ENCODE measurements at regions not wholly inside any gene's neighbourhood (a gene's known extent, or its start where the extent isn't known, plus 50 kb on each side); places are given as distances from the start of the nearest gene placed in this dataset.
"Not testable (repeated sequence)": the region's sequence is repeated elsewhere in the genome, so short reads cannot be mapped to it uniquely, and the experiment has no call there.

DNA sequence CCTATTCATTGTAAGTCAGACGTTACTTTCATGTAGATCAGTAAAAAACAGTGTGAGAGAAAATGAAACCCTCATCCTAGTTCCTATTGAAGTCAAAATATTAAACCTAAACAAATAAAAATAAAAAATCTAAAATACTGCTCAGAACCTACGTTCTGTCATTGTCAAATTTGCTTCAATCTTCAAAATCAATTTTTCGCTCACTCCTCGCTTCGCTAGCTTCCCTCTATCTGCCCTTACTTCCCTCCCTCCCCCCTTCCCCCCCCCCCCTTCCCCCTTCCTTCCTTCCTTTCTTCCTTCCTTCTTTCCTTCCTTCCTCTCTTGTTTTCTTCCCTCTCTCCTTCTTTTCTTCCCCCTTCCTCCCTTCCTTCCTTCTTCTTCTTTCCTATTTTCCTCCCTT is 310.9 kb upstream of the PDE3A start:
- Histone ChIP-seq H3K36me3 (ENCODE audit: insufficient read depth, low read length) (no peaks in the 10 kb centered on the region), H3K27ac (no peak overlapping the region), H3K4me3 (no peak overlapping the region), H3K9me3 (ENCODE audit: low read depth, low read length) (no peaks in the 10 kb centered on the region), H3K9ac (ENCODE audit: insufficient read length) (no peak overlapping the region)
- no peak for DNase-seq (ENCODE audit: low read depth, low spot score)
- TF ChIP-seq FOXP2 (optimal IDR thresholded peaks at IDR 0.05; ENCODE audit: control extremely low read depth, extremely low read length, insufficient read depth) (no peak), EZH2 (IDR thresholded peaks at IDR 0.05) (no peak), POLR2AphosphoS5 (IDR thresholded peaks at IDR 0.05; ENCODE audit: borderline replicate concordance, low read depth, low read length) (no peak)

DNA sequence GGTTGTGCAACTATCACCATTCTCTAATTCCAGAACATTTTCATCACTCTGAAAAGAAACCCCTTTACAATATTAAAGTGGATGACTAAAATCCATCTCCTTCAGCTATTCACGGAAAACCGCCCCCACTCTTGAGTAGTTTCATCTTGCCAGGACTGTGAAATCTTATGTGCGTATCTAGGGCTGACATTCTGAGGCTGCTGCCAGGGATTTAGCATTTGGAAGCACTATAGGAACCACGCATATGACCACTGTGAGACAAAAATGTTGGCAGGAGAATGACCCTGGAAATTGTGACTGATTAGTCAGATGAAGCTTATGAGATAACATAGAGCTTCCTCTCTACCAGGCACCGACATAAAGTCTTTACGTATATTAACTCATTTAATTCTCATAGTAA is 305.2 kb upstream of the PDE3A start:
- H3K4me3 ChIP-seq: no peak overlapping the region
- DNase-seq (ENCODE audit: low read depth, low spot score): no peak
- H3K9me3 ChIP-seq (ENCODE audit: low read depth, low read length): no peaks in the 10 kb centered on the region
- no peak overlapping the region for H3K27ac ChIP-seq
- no peaks in the 10 kb centered on the region for H3K36me3 ChIP-seq (ENCODE audit: insufficient read depth, low read length)
- no peak for TF ChIP-seq EZH2 (IDR thresholded peaks at IDR 0.05)
- no peak for TF ChIP-seq FOXP2 (optimal IDR thresholded peaks at IDR 0.05; ENCODE audit: control extremely low read depth, extremely low read length, insufficient read depth)
- no peak for TF ChIP-seq POLR2AphosphoS5 (IDR thresholded peaks at IDR 0.05; ENCODE audit: borderline replicate concordance, low read depth, low read length)
- no peak overlapping the region for H3K9ac ChIP-seq (ENCODE audit: insufficient read length)

DNA sequence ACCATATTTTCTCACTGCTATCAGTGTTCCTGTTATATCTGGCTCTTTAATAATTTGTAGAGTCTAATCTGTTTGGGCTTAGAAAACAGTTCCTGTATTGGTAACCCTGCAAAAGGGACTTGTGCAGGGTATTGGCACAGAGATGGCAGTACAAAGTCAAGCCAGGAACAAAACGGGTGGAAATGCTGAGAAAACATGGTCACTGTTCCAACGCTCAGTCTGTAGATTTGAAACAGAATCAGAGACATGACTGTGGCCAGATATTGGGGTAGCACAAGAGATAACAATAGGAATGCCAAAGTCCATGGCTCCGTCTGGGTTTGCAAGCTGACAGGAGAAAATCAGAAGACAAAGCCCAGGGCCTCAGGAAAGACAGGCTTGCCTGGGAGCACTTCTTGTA is 290.7 kb upstream of the PDE3A start:
- no peaks in the 10 kb centered on the region for H3K36me3 ChIP-seq (ENCODE audit: insufficient read depth, low read length)
- TF ChIP-seq FOXP2 (optimal IDR thresholded peaks at IDR 0.05; ENCODE audit: control extremely low read depth, extremely low read length, insufficient read depth) (no peak), EZH2 (IDR thresholded peaks at IDR 0.05) (no peak), POLR2AphosphoS5 (IDR thresholded peaks at IDR 0.05; ENCODE audit: borderline replicate concordance, low read depth, low read length) (no peak)
- DNase-seq (ENCODE audit: low read depth, low spot score): no peak
- no peak overlapping the region for H3K4me3 ChIP-seq
- no peak overlapping the region for H3K9ac ChIP-seq (ENCODE audit: insufficient read length)
- no peaks in the 10 kb centered on the region for H3K9me3 ChIP-seq (ENCODE audit: low read depth, low read length)
- no peak overlapping the region for H3K27ac ChIP-seq

DNA sequence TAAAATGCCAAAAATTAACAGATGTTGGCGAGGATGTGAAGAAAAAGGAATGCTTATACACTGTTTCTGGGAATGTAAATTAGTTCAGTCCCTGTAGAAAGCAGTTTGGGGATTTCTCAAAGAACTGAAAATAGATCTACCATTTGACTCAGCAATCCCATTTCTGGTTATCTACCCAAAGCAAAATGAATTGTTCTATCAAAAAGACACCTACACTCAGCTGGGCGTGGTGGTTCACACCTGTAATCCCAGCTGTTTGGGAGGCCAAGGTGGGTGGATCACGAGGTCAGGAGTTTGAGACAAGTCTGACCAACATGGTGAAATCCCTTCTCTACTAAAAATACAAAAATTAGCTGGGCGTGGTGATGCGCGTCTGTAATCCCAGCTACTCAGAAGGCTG is 279.3 kb upstream of the PDE3A start:
- no peak overlapping the region for H3K27ac ChIP-seq
- H3K4me3 ChIP-seq: no peak overlapping the region
- no peaks in the 10 kb centered on the region for H3K9me3 ChIP-seq (ENCODE audit: low read depth, low read length)
- H3K9ac ChIP-seq (ENCODE audit: insufficient read length): no peak overlapping the region
- H3K36me3 ChIP-seq (ENCODE audit: insufficient read depth, low read length): no peaks in the 10 kb centered on the region
- DNase-seq (ENCODE audit: low read depth, low spot score): no peak
- TF ChIP-seq FOXP2 (optimal IDR thresholded peaks at IDR 0.05; ENCODE audit: control extremely low read depth, extremely low read length, insufficient read depth): no peak
- TF ChIP-seq POLR2AphosphoS5 (IDR thresholded peaks at IDR 0.05; ENCODE audit: borderline replicate concordance, low read depth, low read length): no peak
- TF ChIP-seq EZH2 (IDR thresholded peaks at IDR 0.05): no peak

DNA sequence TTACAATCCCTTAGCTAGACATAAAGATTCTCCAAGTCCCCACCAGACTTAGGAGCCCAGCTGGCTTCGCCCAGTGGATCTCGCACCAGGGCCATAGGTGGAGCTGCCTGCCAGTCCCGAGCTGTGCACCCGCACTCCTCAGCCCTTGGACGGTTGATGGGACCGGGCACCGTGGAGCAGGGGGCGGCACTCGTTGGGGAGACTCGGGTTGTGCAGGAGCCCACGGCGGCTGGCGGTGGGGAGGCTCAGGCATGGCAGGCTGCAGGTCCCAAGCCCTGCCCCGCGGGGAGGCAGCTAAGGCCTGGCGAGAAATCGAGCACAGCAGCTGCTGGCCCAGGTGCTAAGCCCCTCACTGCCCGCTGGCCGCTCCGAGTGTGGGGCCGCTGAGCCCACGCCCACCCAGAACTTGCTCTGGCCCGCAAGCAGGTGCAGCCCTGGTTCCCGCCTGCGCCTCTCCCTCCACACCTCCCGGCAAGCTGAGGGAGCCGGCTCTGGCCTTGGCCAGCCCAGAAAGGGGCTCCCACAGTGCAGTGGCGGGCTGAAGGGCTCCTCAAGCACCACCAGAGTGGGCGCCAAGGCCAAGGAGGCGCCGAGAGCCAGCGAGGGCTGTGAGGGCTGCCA is 275.0 kb upstream of the PDE3A start:
- H3K27ac ChIP-seq; H3K9me3 ChIP-seq (ENCODE audit: low read depth, low read length); H3K36me3 ChIP-seq (ENCODE audit: insufficient read depth, low read length); H3K9ac ChIP-seq (ENCODE audit: insufficient read length); H3K4me3 ChIP-seq; DNase-seq (ENCODE audit: low read depth, low spot score): not testable (repeated sequence)

DNA sequence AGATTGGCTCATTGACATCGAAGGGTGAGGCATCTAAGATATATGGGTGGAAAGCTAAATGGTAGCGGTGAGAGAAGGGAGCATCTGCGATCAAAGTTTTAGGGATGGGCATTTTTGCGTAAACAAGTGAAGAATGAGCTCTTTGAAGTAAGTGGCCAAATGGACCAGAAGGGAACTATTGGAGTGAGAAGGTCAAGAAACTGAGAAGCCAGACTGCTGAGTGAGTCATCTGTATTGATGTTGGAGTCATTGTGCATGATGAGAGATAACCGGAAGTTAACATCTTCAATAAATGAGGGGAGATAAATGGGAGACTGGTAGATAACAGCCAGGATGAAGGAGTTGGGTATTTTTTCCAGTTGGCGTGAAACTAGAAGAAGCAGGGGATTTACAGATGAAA is 271.9 kb upstream of the PDE3A start:
- no peak for DNase-seq (ENCODE audit: low read depth, low spot score)
- Histone ChIP-seq H3K9ac (ENCODE audit: insufficient read length) (no peak overlapping the region), H3K9me3 (ENCODE audit: low read depth, low read length) (no peaks in the 10 kb centered on the region), H3K4me3 (no peak overlapping the region), H3K27ac (no peak overlapping the region), H3K36me3 (ENCODE audit: insufficient read depth, low read length) (no peaks in the 10 kb centered on the region)
- TF ChIP-seq FOXP2 (optimal IDR thresholded peaks at IDR 0.05; ENCODE audit: control extremely low read depth, extremely low read length, insufficient read depth): no peak

DNA sequence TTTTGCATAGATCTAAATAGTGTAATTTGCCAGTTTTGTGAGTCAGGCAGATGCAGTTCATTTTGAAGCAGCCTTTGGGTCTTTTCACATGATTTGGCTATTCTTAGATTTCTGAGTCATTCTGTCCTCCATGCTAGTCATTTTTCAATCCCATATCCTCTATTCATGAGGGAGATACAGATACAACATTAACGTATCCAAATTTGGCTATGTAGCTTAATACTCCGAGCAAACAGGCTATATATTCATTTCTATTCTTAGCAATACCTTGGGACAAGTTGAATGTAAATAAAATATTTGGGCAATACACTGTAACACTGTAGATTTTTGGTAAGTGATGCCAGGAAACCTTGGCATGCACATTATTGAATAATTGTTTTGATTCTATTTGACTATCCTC is 270.7 kb upstream of the PDE3A start:
- Histone ChIP-seq H3K9me3 (ENCODE audit: low read depth, low read length) (no peaks in the 10 kb centered on the region), H3K27ac (no peak overlapping the region), H3K4me3 (no peak overlapping the region), H3K36me3 (ENCODE audit: insufficient read depth, low read length) (no peaks in the 10 kb centered on the region), H3K9ac (ENCODE audit: insufficient read length) (no peak overlapping the region)
- no peak for TF ChIP-seq EZH2 (IDR thresholded peaks at IDR 0.05)
- TF ChIP-seq FOXP2 (optimal IDR thresholded peaks at IDR 0.05; ENCODE audit: control extremely low read depth, extremely low read length, insufficient read depth): no peak
- no peak for TF ChIP-seq POLR2AphosphoS5 (IDR thresholded peaks at IDR 0.05; ENCODE audit: borderline replicate concordance, low read depth, low read length)
- no peak for DNase-seq (ENCODE audit: low read depth, low spot score)

DNA sequence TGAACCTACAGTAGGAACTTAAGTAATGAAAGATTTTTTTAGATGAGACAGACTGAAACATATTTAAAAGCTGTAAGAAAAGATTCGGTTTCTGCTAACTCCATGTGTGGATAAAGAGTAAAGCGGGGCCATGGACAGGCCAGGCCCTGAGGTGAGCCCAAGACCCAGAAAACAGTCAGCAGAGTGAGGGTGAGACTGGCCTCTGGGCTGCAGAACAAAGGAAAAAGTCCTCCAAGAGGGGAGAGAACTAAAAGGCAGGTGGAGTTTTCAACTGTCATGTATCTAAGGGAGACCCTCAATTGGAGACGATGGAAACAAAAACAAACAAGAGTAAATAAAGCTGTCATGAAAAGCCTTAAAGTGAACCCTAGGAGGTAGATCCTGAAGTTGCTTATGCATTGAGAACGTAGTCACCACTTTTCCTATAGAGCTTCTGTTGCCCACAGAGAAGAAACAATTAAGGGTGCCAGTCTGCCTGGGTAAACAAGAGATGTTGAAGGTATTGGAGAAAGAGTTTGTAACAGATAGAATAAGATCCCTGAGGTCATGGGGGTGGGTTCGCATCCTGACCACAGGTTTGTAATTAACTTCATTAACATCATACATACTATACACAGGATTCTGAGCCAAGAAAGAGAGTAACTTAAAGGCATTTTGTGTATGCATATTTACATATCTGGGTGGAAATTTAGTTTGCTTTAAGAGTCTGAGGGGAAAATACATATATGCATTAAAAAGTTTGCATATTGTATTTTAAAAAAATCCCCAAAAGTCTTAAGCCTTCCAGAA is 268.7 kb upstream of the PDE3A start:
- no peaks in the 10 kb centered on the region for H3K36me3 ChIP-seq (ENCODE audit: insufficient read depth, low read length)
- H3K27ac ChIP-seq: no peak overlapping the region

DNA sequence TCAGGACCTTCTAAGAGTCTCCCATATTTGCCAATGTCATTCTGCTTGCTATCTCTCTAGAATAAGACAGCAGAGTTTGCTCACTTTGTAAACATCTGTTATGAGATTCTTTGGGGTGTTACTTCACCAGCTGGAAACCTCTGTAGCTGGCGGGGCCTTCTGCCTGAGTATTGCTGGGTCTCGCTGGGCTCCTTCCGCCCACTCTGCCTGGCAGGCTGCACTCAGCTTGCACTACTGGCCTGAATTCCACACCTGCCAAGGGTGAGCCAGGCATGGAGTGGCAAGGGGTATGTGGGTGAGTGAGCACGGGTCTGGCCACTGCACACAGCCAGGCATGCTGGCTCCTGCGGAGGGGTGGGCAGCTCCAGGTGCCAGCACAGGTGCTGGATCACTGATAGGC is 267.3 kb upstream of the PDE3A start:
- TF ChIP-seq FOXP2 (optimal IDR thresholded peaks at IDR 0.05; ENCODE audit: control extremely low read depth, extremely low read length, insufficient read depth) (no peak), POLR2AphosphoS5 (IDR thresholded peaks at IDR 0.05; ENCODE audit: borderline replicate concordance, low read depth, low read length) (no peak), EZH2 (IDR thresholded peaks at IDR 0.05) (no peak)
- Histone ChIP-seq H3K4me3 (no peak overlapping the region), H3K36me3 (ENCODE audit: insufficient read depth, low read length) (no peaks in the 10 kb centered on the region), H3K9me3 (ENCODE audit: low read depth, low read length) (no peaks in the 10 kb centered on the region), H3K27ac (no peak overlapping the region), H3K9ac (ENCODE audit: insufficient read length) (no peak overlapping the region)
- no peak for DNase-seq (ENCODE audit: low read depth, low spot score)

More for the DNA sequence above, 268.7 kb upstream of the PDE3A start:
- H3K9ac ChIP-seq (ENCODE audit: insufficient read length): no peak overlapping the region
- TF ChIP-seq POLR2AphosphoS5 (IDR thresholded peaks at IDR 0.05; ENCODE audit: borderline replicate concordance, low read depth, low read length): no peak
- TF ChIP-seq FOXP2 (optimal IDR thresholded peaks at IDR 0.05; ENCODE audit: control extremely low read depth, extremely low read length, insufficient read depth): no peak
- TF ChIP-seq EZH2 (IDR thresholded peaks at IDR 0.05): no peak
- H3K4me3 ChIP-seq: no peak overlapping the region
- DNase-seq (ENCODE audit: low read depth, low spot score): no peak
- H3K9me3 ChIP-seq (ENCODE audit: low read depth, low read length): no peaks in the 10 kb centered on the region
